OCI-LY7 (cell line): ENCODE measurements at regions not wholly inside any gene's neighbourhood (a gene's known extent, or its start where the extent isn't known, plus 50 kb on each side); places are given as distances from the start of the nearest gene placed in this dataset.

Experiments
- BruUV-seq: library from RNA; stranded (reverse); fragments of 400-500 nt; replicated peaks from 2 replicates; lab custom pipeline; 2021; lab: Mats Ljungman, UMichigan
- CTCF ChIA-PET: fragments of 300-600 bp; sonication (Branson Sonifier 250); formaldehyde crosslinking; loops from one replicate; lab custom pipeline; 2022; ENCODE audit warnings: antibody characterized with exemption; ENCODE audit not compliant: unreplicated experiment; lab: Charles Lee
- POLR2A ChIA-PET: fragments of 300-600 bp; sonication (Branson Sonifier 250); formaldehyde crosslinking; loops from one replicate; lab custom pipeline; 2022; ENCODE audit warnings: antibody characterized with exemption; lab: Charles Lee
- DNase-seq: peaks from one replicate; pipeline ENCODE4 v3.0.0-alpha.2; 2015; ENCODE audit warnings: low spot score
- H2AFZ ChIP-seq: fragments of 200-600 bp; sonication (generic), shearing (Covaris generic); 2 replicates; pipeline ENCODE4 v1.6.1; 2014; ENCODE audit warnings: mild to moderate bottlenecking, antibody characterized with exemption, low read length, moderate library complexity
- H3K27ac ChIP-seq: fragments of 200-600 bp; sonication (generic); 2 replicates; pipeline ENCODE4 v1.5.1; 2014; ENCODE audit warnings: mixed run types, low read depth, mild to moderate bottlenecking, moderate library complexity, low read length, inconsistent platforms; ENCODE audit not compliant: poor library complexity, severe bottlenecking
- H3K36me3 ChIP-seq: fragments of 200-600 bp; sonication (generic); 2 replicates; pipeline ENCODE4 v1.6.1; 2014; ENCODE audit warnings: mild to moderate bottlenecking, antibody characterized with exemption, low read length, moderate library complexity, mixed read lengths; ENCODE audit not compliant: insufficient read depth
- H3K4me1 ChIP-seq: fragments of 200-600 bp; sonication (generic); 2 replicates; pipeline ENCODE4 v1.5.1; 2014; ENCODE audit warnings: mild to moderate bottlenecking, low read length; ENCODE audit not compliant: insufficient read depth, poor library complexity, severe bottlenecking
- H3K4me2 ChIP-seq: fragments of 200-600 bp; sonication (generic); 2 replicates; pipeline ENCODE4 v1.6.1; 2014; ENCODE audit warnings: mild to moderate bottlenecking, low read length
- H3K4me3 ChIP-seq: fragments of 200-600 bp; sonication (generic); 2 replicates; pipeline ENCODE4 v1.5.1; 2014; ENCODE audit warnings: mild to moderate bottlenecking, low read depth, low read length; ENCODE audit not compliant: poor library complexity, severe bottlenecking
- H3K79me2 ChIP-seq: fragments of 200-600 bp; sonication (generic); 2 replicates; pipeline ENCODE4 v1.6.1; 2016; ENCODE audit warnings: low read depth, mild to moderate bottlenecking, low read length, moderate library complexity, mixed read lengths; ENCODE audit not compliant: insufficient read depth
- H3K9me2 ChIP-seq: fragments of 200-600 bp; sonication (generic); 2 replicates; pipeline ENCODE4 v1.6.1; 2016; ENCODE audit warnings: mild to moderate bottlenecking, low read length, mixed read lengths; ENCODE audit not compliant: insufficient read depth
- H3K9me3 ChIP-seq: fragments of 200-600 bp; sonication (generic); 2 replicates; pipeline ENCODE4 v1.6.1; 2014; ENCODE audit warnings: mild to moderate bottlenecking, mixed run types, low read length, mixed read lengths
- H4K20me1 ChIP-seq: fragments of 200-600 bp; sonication (generic); 2 replicates; pipeline ENCODE4 v1.6.1; 2014; ENCODE audit warnings: mild to moderate bottlenecking, antibody characterized with exemption, low read length, moderate library complexity, mixed read lengths; ENCODE audit not compliant: insufficient read depth
- EZH2phosphoT487 ChIP-seq: fragments of 200-600 bp; sonication (generic); IDR thresholded peaks from 2 replicates; pipeline ENCODE4 v1.6.1; 2018; ENCODE audit warnings: low read depth, borderline replicate concordance, mild to moderate bottlenecking, mixed run types, antibody characterized with exemption, low read length, moderate library complexity, mixed read lengths
- intact Hi-C: fragments of 100-400 bp; cut with micrococcal nuclease; formaldehyde crosslinking; loops from one replicate; pipeline ENCODE4 v1.10.0; 2022; ENCODE audit not compliant: unreplicated experiment
- TF ChIP-seq, protein P1 (sequence below): fragments of 200-600 bp; sonication (generic); conservative IDR thresholded peaks from 2 replicates; pipeline ENCODE4 v1.5.1; 2014; ENCODE audit warnings: mild to moderate bottlenecking, antibody characterized with exemption, low read length, moderate library complexity, mixed read lengths

- H4K20me1 ChIP-seq = no peaks in the 10 kb centered on the region
- H3K9me3 ChIP-seq = no peaks in the 10 kb centered on the region
- no peaks in the 10 kb centered on the region for H3K9me2 ChIP-seq
- H3K4me2 ChIP-seq = no peak overlapping the region
- intact Hi-C loops = no loop called here
- BruUV-seq = no TSS peak
- H3K79me2 ChIP-seq = no peaks in the 10 kb centered on the region
- no peak overlapping the region for H3K27ac ChIP-seq
- DNase-seq = no peak
- CTCF ChIA-PET = no interaction called here
- H3K36me3 ChIP-seq = no peaks in the 10 kb centered on the region
- no peak for TF ChIP-seq EZH2phosphoT487
- TF ChIP-seq, protein P1, sequence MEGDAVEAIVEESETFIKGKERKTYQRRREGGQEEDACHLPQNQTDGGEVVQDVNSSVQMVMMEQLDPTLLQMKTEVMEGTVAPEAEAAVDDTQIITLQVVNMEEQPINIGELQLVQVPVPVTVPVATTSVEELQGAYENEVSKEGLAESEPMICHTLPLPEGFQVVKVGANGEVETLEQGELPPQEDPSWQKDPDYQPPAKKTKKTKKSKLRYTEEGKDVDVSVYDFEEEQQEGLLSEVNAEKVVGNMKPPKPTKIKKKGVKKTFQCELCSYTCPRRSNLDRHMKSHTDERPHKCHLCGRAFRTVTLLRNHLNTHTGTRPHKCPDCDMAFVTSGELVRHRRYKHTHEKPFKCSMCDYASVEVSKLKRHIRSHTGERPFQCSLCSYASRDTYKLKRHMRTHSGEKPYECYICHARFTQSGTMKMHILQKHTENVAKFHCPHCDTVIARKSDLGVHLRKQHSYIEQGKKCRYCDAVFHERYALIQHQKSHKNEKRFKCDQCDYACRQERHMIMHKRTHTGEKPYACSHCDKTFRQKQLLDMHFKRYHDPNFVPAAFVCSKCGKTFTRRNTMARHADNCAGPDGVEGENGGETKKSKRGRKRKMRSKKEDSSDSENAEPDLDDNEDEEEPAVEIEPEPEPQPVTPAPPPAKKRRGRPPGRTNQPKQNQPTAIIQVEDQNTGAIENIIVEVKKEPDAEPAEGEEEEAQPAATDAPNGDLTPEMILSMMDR = no peak
- no peaks in the 10 kb centered on the region for H3K4me1 ChIP-seq
- H3K4me3 ChIP-seq = no peak overlapping the region
- H2AFZ ChIP-seq = no peak overlapping the region
- POLR2A ChIA-PET = interaction anchor here (0.9 to 1.0 kb wide), 2 partner anchors 10 to 26 kb away, joined by 3 to 7 read pairs; no protein-coding TSS in a partner anchor
Observed at GRCh38 chr7:85447004-85447403, 260.1 kb upstream of the SEMA3D start.

DNA sequence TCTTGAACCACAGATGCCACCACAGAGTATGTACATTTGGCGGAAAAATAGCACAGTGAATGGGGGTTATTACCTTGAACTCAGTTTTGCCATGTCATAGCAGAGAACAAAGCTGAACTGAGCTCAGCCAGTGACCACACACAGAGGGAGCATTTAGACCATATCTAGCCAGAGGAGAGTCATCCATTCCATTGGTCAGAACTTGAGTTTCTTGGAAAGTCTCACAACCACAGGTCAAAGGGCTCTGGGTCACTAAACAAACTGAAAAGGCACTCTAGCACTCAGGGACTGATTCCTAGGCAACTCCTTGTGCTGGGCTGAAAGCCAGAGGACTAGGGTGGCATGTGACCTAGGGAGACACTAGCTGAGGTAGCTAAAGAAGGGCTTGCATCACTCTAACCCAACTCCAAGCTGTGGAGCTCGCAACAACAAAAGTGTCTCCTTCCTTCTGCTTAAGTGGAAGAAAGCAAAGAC lies 239.7 kb upstream of the SEMA3D start:
- ChIA-PET POLR2A (no interaction called here), CTCF (no interaction called here)
- Histone ChIP-seq H3K9me2 (no peaks in the 10 kb centered on the region), H3K79me2 (no peaks in the 10 kb centered on the region), H3K4me1 (no peaks in the 10 kb centered on the region), H3K4me3 (no peak overlapping the region), H2AFZ (no peak overlapping the region), H3K27ac (no peak overlapping the region), H3K36me3 (no peaks in the 10 kb centered on the region), H3K9me3 (no peaks in the 10 kb centered on the region), H4K20me1 (no peaks in the 10 kb centered on the region), H3K4me2 (no peak overlapping the region)
- intact Hi-C loops = no loop called here
- TF ChIP-seq, protein P1 = no peak
- no peak for TF ChIP-seq EZH2phosphoT487
- DNase-seq = no peak
- BruUV-seq = no TSS peak

DNA sequence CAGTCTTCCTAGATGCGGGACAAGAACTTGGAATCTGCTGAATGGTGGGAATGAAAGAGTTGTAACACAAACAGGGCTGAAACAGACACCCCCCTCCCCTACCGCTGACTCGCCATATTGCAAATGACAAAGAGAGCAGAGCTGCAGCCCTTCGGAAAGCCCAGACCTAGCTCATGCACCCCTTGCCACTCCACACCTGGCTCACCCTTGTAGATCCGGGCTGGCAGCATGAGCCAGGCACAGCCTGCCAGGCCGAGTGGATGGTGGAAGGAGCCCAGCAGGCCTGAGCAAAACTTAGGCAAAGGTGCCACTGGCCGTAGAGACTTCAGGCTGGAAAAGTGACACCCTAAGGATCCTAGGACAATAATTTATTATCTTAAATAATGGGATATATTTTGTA lies 237.4 kb upstream of the SEMA3D start:
- H3K79me2 ChIP-seq = no peaks in the 10 kb centered on the region
- intact Hi-C loops = no loop called here
- H4K20me1 ChIP-seq = no peaks in the 10 kb centered on the region
- BruUV-seq = no TSS peak
- no peaks in the 10 kb centered on the region for H3K36me3 ChIP-seq
- DNase-seq = no peak
- CTCF ChIA-PET = no interaction called here
- H2AFZ ChIP-seq = no peak overlapping the region
- POLR2A ChIA-PET = no interaction called here
- H3K4me2 ChIP-seq = no peak overlapping the region
- H3K4me1 ChIP-seq = no peaks in the 10 kb centered on the region
- TF ChIP-seq, protein P1 = no peak
- TF ChIP-seq EZH2phosphoT487 = no peak
- H3K9me2 ChIP-seq = no peaks in the 10 kb centered on the region
- H3K4me3 ChIP-seq = no peak overlapping the region
- no peak overlapping the region for H3K27ac ChIP-seq
- no peaks in the 10 kb centered on the region for H3K9me3 ChIP-seq
